Neuronal stem cell (in vitro differentiated cells): ENCODE measurements at regions not wholly inside any gene's neighbourhood (a gene's known extent, or its start where the extent isn't known, plus 50 kb on each side); places are given as distances from the start of the nearest gene placed in this dataset.

Experiments
- DNase-seq: peaks from one replicate; pipeline ENCODE4 v3.0.0-alpha.2; 2013; ENCODE audit warnings: low spot score
- H2AFZ ChIP-seq: one replicate; pipeline ENCODE4 v1.6.1; 2013; ENCODE audit warnings: mild to moderate bottlenecking, low read length, inconsistent platforms
- H2AK5ac ChIP-seq: 2 replicates; pipeline ENCODE4 v1.6.1; 2013; ENCODE audit warnings: low read depth, mild to moderate bottlenecking, inconsistent platforms, low read length, moderate library complexity, mixed read lengths
- H2BK120ac ChIP-seq: 2 replicates; pipeline ENCODE4 v1.6.1; 2013; ENCODE audit warnings: low read depth, mild to moderate bottlenecking, inconsistent platforms, low read length, moderate library complexity, mixed read lengths
- H2BK12ac ChIP-seq: one replicate; pipeline ENCODE4 v1.6.1; 2013; ENCODE audit warnings: low read length, inconsistent platforms
- H2BK15ac ChIP-seq: 2 replicates; pipeline ENCODE4 v1.6.1; 2013; ENCODE audit warnings: mild to moderate bottlenecking, low read length, inconsistent platforms, mixed read lengths
- H2BK5ac ChIP-seq: one replicate; pipeline ENCODE4 v1.6.1; 2013; ENCODE audit warnings: inconsistent platforms, mild to moderate bottlenecking, low read length, moderate library complexity
- H3K14ac ChIP-seq: one replicate; pipeline ENCODE4 v1.6.1; 2013; ENCODE audit warnings: low read length, inconsistent platforms
- H3K18ac ChIP-seq: 2 replicates; pipeline ENCODE4 v1.6.1; 2013; ENCODE audit warnings: low read length, inconsistent platforms
- H3K23ac ChIP-seq: 2 replicates; pipeline ENCODE4 v1.6.1; 2013; ENCODE audit warnings: low read depth, mild to moderate bottlenecking, mixed read lengths, low read length, inconsistent platforms; ENCODE audit not compliant: poor library complexity
- H3K27ac ChIP-seq: replicated peaks from 3 replicates; pipeline ENCODE4 v1.5.1; 2013; ENCODE audit warnings: low read length, inconsistent platforms
- H3K27me3 ChIP-seq, 3 experiments: 2 replicates each; pipeline ENCODE4 v1.6.1; 2013; ENCODE audit warnings: low read length in 3 of 3, mild to moderate bottlenecking in 2 of 3, inconsistent platforms in 1 of 3, low read depth in 1 of 3, mixed read lengths in 1 of 3, moderate library complexity in 1 of 3; ENCODE audit not compliant: control insufficient read depth in 3 of 3, insufficient read depth in 3 of 3
- H3K36me3 ChIP-seq, 2 donors: replicated peaks in 1 of 2; 2 replicates each; pipeline ENCODE4 v1.6.1; 2013; ENCODE audit warnings: low read length in 2 of 2; ENCODE audit not compliant: control insufficient read depth in 2 of 2, insufficient read depth in 2 of 2
- H3K4ac ChIP-seq: 2 replicates; pipeline ENCODE4 v1.6.1; 2013; ENCODE audit warnings: inconsistent platforms, mild to moderate bottlenecking, low read length, moderate library complexity
- H3K4me1 ChIP-seq, 2 donors: 1 replicate in 1 of 2; 2 replicates in 1 of 2; pipeline ENCODE4 v1.6.1; 2013; ENCODE audit warnings: low read length in 2 of 2, low read depth in 1 of 2; ENCODE audit not compliant: control insufficient read depth in 2 of 2, insufficient read depth in 1 of 2
- H3K4me2 ChIP-seq: one replicate; pipeline ENCODE4 v1.6.1; 2013; ENCODE audit warnings: mild to moderate bottlenecking, low read length, inconsistent platforms; ENCODE audit not compliant: insufficient read depth, poor library complexity, severe bottlenecking
- H3K4me3 ChIP-seq, 2 donors: 2 replicates each; pipeline ENCODE4 v1.5.1; 2013; ENCODE audit warnings: low read length in 2 of 2, mild to moderate bottlenecking in 2 of 2, inconsistent platforms in 1 of 2, moderate library complexity in 1 of 2
- H3K79me1 ChIP-seq: one replicate; pipeline ENCODE4 v1.6.1; 2013; ENCODE audit warnings: low read depth, mild to moderate bottlenecking, inconsistent platforms, low read length, moderate library complexity
- H3K9ac ChIP-seq: one replicate; pipeline ENCODE4 v1.6.1; 2013; ENCODE audit warnings: mild to moderate bottlenecking, low read depth, low read length, inconsistent platforms; ENCODE audit not compliant: poor library complexity
- H3K9me3 ChIP-seq, 2 donors: replicated peaks in 1 of 2; 2 replicates each; pipeline versions ENCODE3 to v1.6.1; 2013; ENCODE audit warnings: low read length in 2 of 2, mild to moderate bottlenecking in 2 of 2, inconsistent platforms in 1 of 2, low read depth in 1 of 2, mixed read lengths in 1 of 2, moderate library complexity in 1 of 2; ENCODE audit not compliant: control insufficient read depth in 2 of 2, insufficient read depth in 1 of 2
- H4K8ac ChIP-seq: one replicate; pipeline ENCODE4 v1.6.1; 2013; ENCODE audit warnings: low read depth, mild to moderate bottlenecking, inconsistent platforms, low read length, moderate library complexity
- H4K91ac ChIP-seq: one replicate; pipeline ENCODE4 v1.6.1; 2013; ENCODE audit warnings: low read length, low read depth, mild to moderate bottlenecking, inconsistent platforms; ENCODE audit not compliant: poor library complexity
- WGBS, 2 donors: extraction: QIAGEN DNeasy Blood & Tissue Kit; methylation state at CpG; one replicate each; pipeline ENCODE4 v1.1.7; 2013; ENCODE audit warnings: missing lambda C conversion rate in 2 of 2, mixed read lengths in 1 of 2; ENCODE audit not compliant: insufficient read length in 2 of 2, insufficient replicate concordance in 1 of 2; ENCODE audit errors: extremely low coverage in 2 of 2; 5-methylcytosine and 5-hydroxymethylcytosine counted together

DNA sequence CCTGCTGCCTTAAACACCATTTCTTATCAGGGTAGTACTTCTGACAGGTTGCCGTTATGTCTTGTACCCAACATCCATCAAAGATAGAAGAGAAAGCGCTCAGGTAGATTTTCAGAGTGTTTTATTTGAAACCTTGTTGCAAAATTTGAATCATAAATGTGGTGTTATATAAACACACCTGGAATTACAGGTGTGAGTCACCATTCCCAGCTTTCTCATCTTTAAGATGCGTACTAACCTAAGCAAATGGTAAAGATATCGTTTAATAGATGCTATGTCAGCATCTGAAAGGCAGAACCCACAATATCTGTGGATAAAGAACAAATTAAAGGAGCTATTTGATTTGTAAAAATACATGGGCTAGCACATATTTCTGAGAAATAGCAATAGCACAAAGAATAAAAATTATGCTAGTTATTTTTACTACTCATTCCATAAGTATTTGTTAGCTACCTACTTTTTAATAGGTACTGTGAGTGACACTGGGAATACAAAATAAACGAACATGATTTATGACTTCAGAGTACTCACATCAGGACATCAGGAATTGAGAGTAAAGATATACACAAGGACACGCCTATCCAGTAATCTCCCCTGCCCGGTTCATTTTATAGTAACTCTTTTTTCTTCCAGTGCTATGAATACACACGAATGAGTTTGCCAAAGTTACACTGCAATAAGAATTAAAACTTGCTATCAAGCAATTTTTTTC lies 193.8 kb downstream of the RBM43 start:
- Histone ChIP-seq H4K8ac (no peak overlapping the region), H2BK12ac (no peak overlapping the region), H2BK5ac (no peak overlapping the region), H3K79me1 (peaks cover 2% of the 10 kb centered on the region), H2AFZ (no peak overlapping the region), H3K4me3 (no peak overlapping the region), H3K9ac (no peak overlapping the region), H3K4me1 (peaks cover 0 to 17% of the 10 kb centered on the region in 2 donors), H3K4me2 (no peak overlapping the region), H3K36me3 (no peaks in the 10 kb centered on the region), H3K27ac (no peak overlapping the region), H3K18ac (no peak overlapping the region), H3K27me3 (no peaks in the 10 kb centered on the region), H3K9me3 (no peaks in the 10 kb centered on the region), H3K14ac (no peak overlapping the region), H2BK120ac (no peak overlapping the region), H2BK15ac (no peak overlapping the region), H3K4ac (no peak overlapping the region), H2AK5ac (no peak overlapping the region), H3K23ac (no peak overlapping the region), H4K91ac (no peak overlapping the region)
- DNase-seq, result no peak
- no CpG with 5 or more reads among the region's 8 CpGs for WGBS, 2 donors

DNA sequence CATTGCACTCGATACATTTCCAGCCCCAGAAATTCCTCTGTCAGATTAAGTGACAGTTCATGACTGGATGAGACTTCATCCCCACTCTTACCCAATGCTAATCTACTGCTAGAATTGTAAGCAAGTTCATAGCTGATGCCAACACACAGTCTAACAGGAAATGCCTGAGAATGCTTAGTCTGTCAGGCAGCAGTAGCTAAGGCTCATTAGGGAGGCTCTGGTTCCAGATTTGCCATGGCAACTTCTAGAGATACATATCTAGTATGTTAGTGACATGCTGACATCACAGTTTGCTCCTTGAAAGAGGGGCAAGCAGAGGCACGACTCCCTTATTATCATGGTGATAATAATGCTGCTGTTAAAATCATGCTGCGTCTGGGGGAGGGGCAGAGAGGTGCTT lies 198.4 kb downstream of the RBM43 start:
- Histone ChIP-seq H4K91ac (no peak overlapping the region), H3K36me3 (no peaks in the 10 kb centered on the region), H2AFZ (peak overlapping the region; percentile 60), H3K79me1 (no peaks in the 10 kb centered on the region), H4K8ac (no peak overlapping the region), H3K18ac (no peak overlapping the region), H3K23ac (no peak overlapping the region), H3K14ac (no peak overlapping the region), H2BK12ac (no peak overlapping the region), H2BK120ac (no peak overlapping the region), H2BK5ac (no peak overlapping the region), H3K4ac (no peak overlapping the region), H3K27me3 (no peaks in the 10 kb centered on the region), H3K4me2 (no peak overlapping the region), H3K4me1 (peaks cover 0 to 14% of the 10 kb centered on the region in 2 donors), H3K4me3 (no peak overlapping the region), H2AK5ac (no peak overlapping the region), H3K27ac (no peak overlapping the region), H3K9me3 (no peaks in the 10 kb centered on the region), H3K9ac (no peak overlapping the region), H2BK15ac (no peak overlapping the region)
- WGBS, 2 donors, result no CpG with 5 or more reads among the region's 3 CpGs
- DNase-seq, result no peak

- no CpG with 5 or more reads among the region's 2 CpGs for WGBS, 2 donors
- H4K91ac ChIP-seq, result no peak overlapping the region
- no peak overlapping the region for H3K14ac ChIP-seq
- peaks cover 0 to 14% of the 10 kb centered on the region in 2 donors for H3K4me1 ChIP-seq
- no peak for DNase-seq
- H2BK120ac ChIP-seq, result no peak overlapping the region
- H2BK5ac ChIP-seq, result no peak overlapping the region
- H3K4me3 ChIP-seq, result no peak overlapping the region
- H3K4ac ChIP-seq, result no peak overlapping the region
- no peak overlapping the region for H4K8ac ChIP-seq
- no peak overlapping the region for H3K4me2 ChIP-seq
- H2AK5ac ChIP-seq, result no peak overlapping the region
- peak overlapping the region; percentile 47 for H2AFZ ChIP-seq
- H3K27me3 ChIP-seq, result no peaks in the 10 kb centered on the region
- H3K9ac ChIP-seq, result no peak overlapping the region
- no peak overlapping the region for H2BK15ac ChIP-seq
- H3K9me3 ChIP-seq, result no peaks in the 10 kb centered on the region
- H2BK12ac ChIP-seq, result no peak overlapping the region
- no peak overlapping the region for H3K18ac ChIP-seq
- no peaks in the 10 kb centered on the region for H3K79me1 ChIP-seq
- H3K36me3 ChIP-seq, result no peaks in the 10 kb centered on the region
- no peak overlapping the region for H3K27ac ChIP-seq
- no peak overlapping the region for H3K23ac ChIP-seq
These were observed 201.4 kb downstream of the RBM43 start for GRCh38 chr2:151060287-151060686.

DNA sequence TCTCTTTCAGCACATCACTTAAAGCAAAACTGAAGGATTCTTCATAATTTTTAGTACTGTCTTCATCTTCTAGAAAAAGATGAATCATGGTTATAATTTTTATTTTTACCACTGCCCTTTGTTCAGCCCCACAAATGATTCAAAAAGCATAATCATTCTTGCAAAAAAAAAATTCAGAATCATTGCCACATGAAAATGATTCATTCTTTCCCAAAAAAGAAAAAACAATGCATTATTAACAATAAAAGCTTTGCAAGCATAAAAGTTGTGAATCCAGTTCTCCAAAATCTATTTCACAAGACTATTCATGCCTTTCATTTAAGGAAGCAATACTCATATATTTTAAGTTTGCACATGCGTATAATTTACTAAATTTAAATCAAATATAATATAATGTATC lies 204.8 kb downstream of the RBM43 start:
- Histone ChIP-seq H3K36me3 (no peaks in the 10 kb centered on the region), H2BK15ac (no peak overlapping the region), H3K79me1 (no peaks in the 10 kb centered on the region), H2AK5ac (no peak overlapping the region), H3K27ac (no peak overlapping the region), H2AFZ (no peak overlapping the region), H4K8ac (no peak overlapping the region), H4K91ac (no peak overlapping the region), H3K18ac (no peak overlapping the region), H2BK120ac (no peak overlapping the region), H3K14ac (no peak overlapping the region), H2BK12ac (no peak overlapping the region), H3K4me2 (no peak overlapping the region), H3K9ac (no peak overlapping the region), H3K4me3 (no peak overlapping the region), H3K4me1 (no peaks in the 10 kb centered on the region), H3K23ac (no peak overlapping the region), H3K9me3 (no peaks in the 10 kb centered on the region), H3K4ac (no peak overlapping the region), H3K27me3 (no peaks in the 10 kb centered on the region), H2BK5ac (no peak overlapping the region)
- no peak for DNase-seq
- WGBS, 2 donors, result no CpG with 5 or more reads among the region's 1 CpG
